EL (cell line): ENCODE measurements at regions not wholly inside any gene's neighbourhood (a gene's known extent, or its start where the extent isn't known, plus 50 kb on each side); places are given as distances from the start of the nearest gene placed in this dataset.

ENCODE experiments used
- DNase-seq: peaks from one replicate; pipeline ENCODE4 v3.0.0-alpha.2; 2016

GRCh38 chr21:15494481-15494880 is 235.3 kb upstream of the USP25 start:
- no peak for DNase-seq

DNA sequence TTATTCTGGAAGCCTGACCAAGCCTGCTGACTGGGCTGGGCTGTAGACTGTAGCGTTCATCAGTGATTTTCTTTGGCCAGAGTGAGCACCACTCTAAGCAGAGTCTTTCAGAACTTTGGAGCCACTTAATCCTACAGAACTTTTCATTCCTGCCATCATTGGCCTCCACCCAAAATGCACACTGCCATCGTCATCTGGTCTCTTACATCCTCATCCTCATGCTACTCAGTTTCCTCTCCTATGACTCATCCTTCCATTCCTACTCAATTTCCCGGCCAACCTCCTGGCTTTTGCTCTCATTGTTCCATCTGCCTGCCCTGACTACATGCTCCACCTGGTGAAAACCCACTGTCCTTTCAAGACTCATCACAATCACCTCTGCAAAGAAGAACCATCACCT is 233.8 kb upstream of the USP25 start:
- DNase-seq = peak; percentile 51

DNA sequence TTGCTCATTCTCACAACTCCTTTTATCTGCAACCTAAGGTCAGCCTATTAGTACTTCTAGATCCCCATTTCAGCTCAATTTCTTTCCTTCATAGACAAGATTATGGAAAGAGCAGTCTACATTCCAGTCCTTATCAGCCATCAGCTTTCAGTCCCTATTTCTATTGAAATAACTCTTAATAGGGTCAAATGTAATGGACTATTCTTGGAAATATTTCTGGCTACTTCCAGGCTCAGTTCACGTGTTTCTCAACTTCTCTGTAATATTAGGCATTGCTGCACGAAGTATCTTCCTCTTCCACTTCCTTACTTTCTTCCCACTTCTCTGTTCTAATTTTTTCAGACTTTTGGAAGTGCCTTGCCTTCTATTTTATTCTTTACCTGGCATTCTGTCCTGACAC is 232.9 kb upstream of the USP25 start:
- DNase-seq = no peak

GRCh38 chr21:15498455-15498854 is 231.3 kb upstream of the USP25 start:
- no peak for DNase-seq

GRCh38 chr21:15506086-15506485 is 223.7 kb upstream of the USP25 start:
- DNase-seq = no peak

GRCh38 chr21:15508554-15508953 is 221.2 kb upstream of the USP25 start:
- no peak for DNase-seq

- no peak for DNase-seq
These were observed 215.5 kb upstream of the USP25 start for GRCh38 chr21:15514073-15514946.

DNA sequence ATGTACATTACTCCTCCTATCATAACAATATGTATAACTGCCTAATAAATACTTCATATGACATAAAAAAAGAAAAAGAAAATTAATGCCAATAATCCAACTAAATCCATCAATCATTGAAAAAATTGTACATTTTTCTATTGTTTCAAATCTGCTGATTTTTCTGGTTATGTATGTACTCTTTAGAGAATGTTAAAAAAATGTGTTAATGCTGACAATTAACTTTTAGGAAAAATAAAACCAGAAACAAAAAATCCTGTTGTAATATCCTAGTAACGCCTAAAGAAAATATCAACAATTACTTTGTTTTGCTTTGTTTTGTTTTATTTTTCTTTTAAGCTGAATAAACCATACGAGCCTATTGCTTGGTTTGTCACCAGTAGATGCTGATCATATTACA is 213.9 kb upstream of the USP25 start:
- DNase-seq = no peak

DNA sequence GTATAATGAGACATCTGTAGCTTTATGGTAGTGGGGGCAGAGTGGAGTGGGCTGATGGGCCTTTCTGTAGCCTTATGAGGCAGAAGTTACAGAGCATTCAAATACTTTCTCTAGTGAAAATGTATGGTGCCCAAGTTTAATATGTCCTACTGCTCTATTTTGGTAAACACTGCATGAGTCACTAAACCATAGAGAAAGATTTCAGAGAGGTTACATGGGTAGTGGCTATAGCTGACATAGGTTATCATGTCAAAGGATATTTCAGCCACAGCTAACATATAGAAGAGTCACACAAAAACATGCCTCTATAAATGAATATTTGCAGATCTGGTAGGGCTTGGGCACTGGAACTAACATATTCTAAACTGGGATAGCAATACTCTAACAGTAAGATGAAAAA is 212.4 kb upstream of the USP25 start:
- DNase-seq = no peak

DNA sequence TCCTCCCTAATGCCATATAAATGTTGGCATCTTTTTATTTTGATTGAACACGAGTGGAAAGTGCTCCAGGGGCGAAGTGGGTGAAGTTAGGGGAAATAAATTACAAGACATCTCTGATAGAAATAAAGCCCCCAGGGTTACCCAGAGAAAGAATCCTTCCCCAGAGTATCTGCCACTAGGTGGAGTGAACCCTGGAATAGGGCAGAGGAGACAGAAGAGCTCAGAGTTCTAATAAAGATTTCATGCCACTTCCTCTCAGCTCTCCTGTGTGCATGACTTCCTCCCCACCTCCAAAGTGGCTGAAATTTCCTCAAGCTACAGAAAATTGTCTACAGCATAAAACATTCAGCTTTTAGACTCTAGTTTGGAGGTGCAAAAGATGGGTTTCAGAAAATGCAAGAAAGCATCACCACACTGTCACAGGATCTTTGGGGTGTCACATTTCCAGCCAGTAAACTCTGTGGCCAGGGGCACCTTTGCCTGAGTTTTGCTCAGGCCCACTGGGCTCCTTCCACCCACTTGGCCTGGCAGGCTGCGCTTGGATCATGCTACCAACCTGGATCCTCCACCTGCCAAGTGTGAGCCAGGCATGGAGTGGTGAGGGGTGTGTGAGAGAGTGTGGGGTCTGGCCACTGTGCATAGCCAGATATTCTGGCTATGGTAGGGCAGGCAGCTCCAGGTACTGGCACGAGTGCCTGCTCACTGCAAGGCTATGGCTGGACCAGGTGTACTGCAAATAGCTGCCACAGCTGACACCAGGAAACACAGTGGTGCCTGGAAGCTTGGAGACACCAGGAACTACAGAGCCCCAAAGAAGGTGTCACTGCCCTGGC is 208.8 kb upstream of the USP25 start:
- DNase-seq = peak; percentile 11

- no peak for DNase-seq
These were observed 208.2 kb upstream of the USP25 start for GRCh38 chr21:15521644-15522001.

- no peak for DNase-seq
These were observed 207.6 kb upstream of the USP25 start for GRCh38 chr21:15522148-15522547.

- no peak for DNase-seq
These were observed 204.9 kb upstream of the USP25 start for GRCh38 chr21:15524855-15525254.

GRCh38 chr21:15526798-15527197 is 203.0 kb upstream of the USP25 start:
- no peak for DNase-seq

- DNase-seq = no peak
These were observed 201.4 kb upstream of the USP25 start for GRCh38 chr21:15528346-15528745.

DNA sequence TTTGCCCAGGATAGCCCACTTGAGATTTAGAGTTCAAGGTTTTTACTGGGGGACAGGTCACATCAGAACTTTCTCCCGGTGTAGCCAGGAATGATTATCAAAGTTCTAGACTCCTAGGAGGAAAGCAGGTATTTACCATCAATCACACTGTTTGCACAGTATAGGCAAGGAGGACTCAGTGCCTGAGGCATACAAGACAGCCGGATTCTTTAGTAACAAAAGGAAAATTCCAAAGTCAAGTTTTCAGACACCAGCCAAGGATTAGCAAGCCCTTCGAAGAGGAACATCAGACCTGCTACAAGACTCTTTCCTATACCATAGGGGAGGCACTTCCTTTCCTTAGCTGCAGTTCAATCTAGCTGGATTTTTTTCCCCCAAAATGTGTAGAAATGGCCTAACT is 197.8 kb upstream of the USP25 start:
- DNase-seq = no peak

DNA sequence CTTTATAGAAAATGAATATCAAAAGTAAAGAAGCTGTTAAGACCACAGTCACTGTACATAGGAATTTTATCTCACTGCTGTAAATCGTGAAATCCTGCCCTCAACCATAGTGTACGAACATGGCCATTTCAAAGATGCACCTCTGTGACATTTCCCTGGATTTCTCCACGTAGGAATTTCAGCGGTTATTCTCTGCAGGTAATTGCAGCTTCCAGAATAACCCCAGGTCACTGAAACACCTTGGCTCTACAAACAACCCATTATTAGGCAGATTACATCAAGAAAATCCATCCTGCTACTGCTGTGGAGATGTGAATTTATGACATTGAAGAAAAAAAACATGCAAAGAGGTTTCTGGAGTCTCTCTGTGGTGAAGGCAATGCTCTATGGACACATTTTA is 196.2 kb upstream of the USP25 start:
- DNase-seq = no peak

DNA sequence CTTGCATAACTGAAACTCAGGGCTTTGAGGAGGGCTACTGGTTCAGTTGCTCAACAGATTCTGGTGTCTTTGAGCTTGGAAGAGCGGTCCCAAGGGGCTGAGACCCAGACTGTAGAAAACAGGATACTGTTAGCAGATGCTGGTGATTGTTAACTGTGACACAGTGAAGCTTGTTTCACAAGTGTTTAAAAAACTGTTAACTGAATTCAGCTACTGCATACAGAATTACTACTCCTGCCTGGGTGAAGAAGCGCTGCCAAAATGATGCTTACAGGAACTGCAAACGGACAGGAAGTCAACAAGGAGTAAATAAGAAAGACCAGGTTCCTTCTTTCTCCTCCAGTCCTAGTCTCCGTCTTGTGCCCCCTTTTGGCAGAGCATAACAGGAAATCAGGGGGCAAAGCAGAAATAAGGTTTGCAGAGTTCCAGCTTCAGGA is 195.3 kb upstream of the USP25 start:
- no peak for DNase-seq

DNA sequence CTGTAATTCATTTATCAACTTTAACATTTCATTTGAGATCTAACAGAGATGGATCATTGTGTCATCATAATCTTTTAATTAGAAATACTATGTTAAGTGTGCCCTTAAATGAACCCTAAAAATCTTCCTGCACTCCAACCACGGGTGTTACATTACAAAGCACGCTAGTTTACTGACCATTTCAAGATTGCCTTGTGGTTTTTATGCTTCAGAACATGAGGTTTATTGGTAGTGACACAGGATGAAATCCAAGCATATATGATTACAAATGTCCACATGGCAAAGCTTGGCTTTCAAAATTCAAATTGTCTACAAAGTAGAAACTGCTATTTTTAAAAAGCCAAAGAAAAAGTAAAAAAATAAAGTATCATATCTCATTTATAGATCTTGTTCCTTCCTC is 190.4 kb upstream of the USP25 start:
- no peak for DNase-seq

DNA sequence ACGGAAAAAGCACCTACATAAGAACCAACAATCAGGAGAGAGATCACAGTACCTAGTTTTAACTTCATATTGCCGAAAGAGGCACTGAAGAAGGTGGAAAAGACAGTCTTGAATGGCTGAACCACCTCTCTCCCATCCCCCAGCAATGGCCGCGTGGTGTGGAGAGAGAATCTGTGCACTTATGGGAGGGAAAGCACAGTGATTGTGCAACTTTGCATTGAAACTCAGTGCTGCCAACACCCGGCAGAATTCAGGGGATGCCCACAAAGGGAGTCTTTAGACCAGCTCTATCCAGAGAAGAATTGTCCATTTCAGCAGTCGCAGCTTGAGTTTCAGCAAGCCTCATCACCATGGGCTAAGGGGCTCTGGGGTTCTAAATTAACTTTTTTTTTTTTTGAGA is 186.3 kb upstream of the USP25 start:
- DNase-seq = no peak

- DNase-seq = peak; percentile 73
These were observed 180.1 kb upstream of the USP25 start for GRCh38 chr21:15549671-15550070.

GRCh38 chr21:15552914-15553494 is 176.8 kb upstream of the USP25 start:
- DNase-seq = peak; percentile 13

DNA sequence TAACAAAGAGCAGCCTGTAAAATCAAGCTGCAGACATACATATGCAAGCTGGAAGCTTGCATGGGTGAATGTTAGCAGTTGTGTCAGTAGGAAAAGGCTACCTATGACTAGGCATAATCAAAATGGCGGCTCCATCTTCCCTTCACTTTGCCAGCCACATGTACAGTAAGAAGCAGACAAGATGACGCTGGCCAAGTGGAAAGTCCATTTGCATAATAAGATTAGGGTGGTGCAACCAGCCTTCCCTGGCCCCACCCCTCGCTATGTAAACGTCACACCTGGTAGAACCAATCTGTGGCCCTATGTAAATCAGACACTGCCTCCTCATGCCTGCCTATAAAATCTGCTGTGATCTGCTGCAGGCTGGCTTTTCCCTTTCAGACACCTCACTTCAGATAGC is 171.9 kb upstream of the USP25 start:
- DNase-seq = no peak

- DNase-seq = no peak
These were observed 170.9 kb upstream of the USP25 start for GRCh38 chr21:15558884-15559283.
